Esophagus muscularis mucosa (tissue), 4 donors: ENCODE measurements at regions not wholly inside any gene's neighbourhood (a gene's known extent, or its start where the extent isn't known, plus 50 kb on each side); places are given as distances from the start of the nearest gene placed in this dataset.

Experiments
- CTCF ChIP-seq, 3 experiments: fragments of 200-600 bp in 2 of 3; fragments of 450-650 bp in 1 of 3; sonication (generic) in 2 of 3; IDR thresholded peaks; one replicate each; pipeline ENCODE4 v1.5.1; 2017 to 2019; ENCODE audit warnings: antibody characterized with exemption in 3 of 3, mild to moderate bottlenecking in 2 of 3, moderate library complexity in 1 of 3
- EP300 ChIP-seq: sonication (generic); formaldehyde crosslinking; IDR thresholded peaks from one replicate; pipeline ENCODE4 v1.6.1; 2017; ENCODE audit warnings: antibody characterized with exemption
- POLR2A ChIP-seq: fragments of 450-650 bp; IDR thresholded peaks from one replicate; pipeline ENCODE4 v1.6.1; 2017; ENCODE audit warnings: antibody characterized with exemption, moderate library complexity, mild to moderate bottlenecking, low read depth
- POLR2AphosphoS5 ChIP-seq, 2 donors: sonication (generic); formaldehyde crosslinking; IDR thresholded peaks; one replicate each; pipeline ENCODE4 v1.6.1; 2017; ENCODE audit warnings: antibody characterized with exemption in 2 of 2

DNA sequence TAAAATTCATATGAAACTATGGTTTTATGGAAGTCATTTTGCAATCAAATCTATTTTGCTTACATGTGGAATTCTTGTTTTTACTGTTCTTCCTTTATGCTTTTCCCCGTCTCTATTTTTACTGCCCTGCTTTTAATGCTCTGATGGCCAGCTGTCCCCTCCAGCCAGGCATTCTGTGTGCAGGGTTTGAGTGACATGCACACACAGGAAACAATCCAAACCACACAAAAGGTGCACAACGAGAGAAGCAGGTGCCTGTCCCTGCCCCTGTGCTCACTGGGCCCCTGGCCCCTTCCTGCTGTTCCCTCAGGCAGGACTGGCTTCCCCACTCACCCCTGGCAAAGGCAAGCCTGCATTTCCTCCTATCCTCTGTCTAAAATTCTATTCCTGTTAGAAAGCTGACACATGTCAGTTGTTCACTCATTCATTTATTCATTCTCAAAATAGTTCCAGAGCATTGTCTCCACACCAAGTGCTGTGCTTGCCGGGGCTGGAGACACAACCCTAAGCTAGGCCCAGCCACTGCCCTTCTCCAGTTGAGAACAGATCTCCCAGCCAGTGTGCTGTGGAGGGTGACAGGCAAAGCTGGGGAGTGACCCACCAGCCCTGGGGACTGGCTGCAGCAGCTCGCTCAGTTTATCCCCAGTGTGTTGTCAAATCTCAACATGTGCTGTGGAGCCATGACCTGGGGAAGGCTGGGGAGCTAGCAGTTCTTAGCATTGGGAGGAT lies 346.3 kb downstream of the FBXW7 start:
- TF ChIP-seq POLR2A = no peak
- no peak for TF ChIP-seq CTCF (IDR thresholded peaks at IDR 0.05)
- TF ChIP-seq POLR2AphosphoS5 (IDR thresholded peaks at IDR 0.05) = no peak
- TF ChIP-seq EP300 = no peak
